ENCODE measurements at regions not wholly inside any gene's neighbourhood (a gene's known extent, or its start where the extent isn't known, plus 50 kb on each side); places are given as distances from the start of the nearest gene placed in this dataset.

GRCh38 chr7:94778711-94779459 lies 123.0 kb upstream of the SGCE start:
- no peak overlapping the region for H3K27ac ChIP-seq (ENCODE audit: low read length)
- no peaks in the 10 kb centered on the region for H3K9me2 ChIP-seq (replicated peaks; ENCODE audit: low read length)
- no peak overlapping the region for H3K4me2 ChIP-seq (ENCODE audit: low read length)
- intact Hi-C loops (cut with micrococcal nuclease): no loop called here
- H2AFZ ChIP-seq (ENCODE audit: low read length): no peak overlapping the region
- TF ChIP-seq EZH2 (IDR thresholded peaks at IDR 0.05; ENCODE audit: low read length, unreplicated experiment): no peak
- TF ChIP-seq CTCF (conservative IDR thresholded peaks at IDR 0.05; ENCODE audit: low read depth, low read length): no peak
- TF ChIP-seq EZH2phosphoT487 (IDR thresholded peaks at IDR 0.05; ENCODE audit: borderline replicate concordance, low read length): no peak
- H3K27me3 ChIP-seq (ENCODE audit: low read length): no peaks in the 10 kb centered on the region
- DNase-seq (no peak), ATAC-seq (no peak)
- H3K36me3 ChIP-seq (ENCODE audit: low read depth, low read length): no peaks in the 10 kb centered on the region
- H3K9ac ChIP-seq (ENCODE audit: low read length): no peak overlapping the region
- ChIA-PET POLR2A (ENCODE audit: unreplicated experiment) (no interaction called here), CTCF (no interaction called here)
- no peaks in the 10 kb centered on the region for H3K79me2 ChIP-seq (ENCODE audit: low read length)
- no TSS peak for BruUV-seq (replicated peaks)
- no peaks in the 10 kb centered on the region for H3F3A ChIP-seq (ENCODE audit: low read length, unreplicated experiment)
- H3K4me1 ChIP-seq (ENCODE audit: insufficient read depth, low read length): no peaks in the 10 kb centered on the region
- no peak overlapping the region for H3K4me3 ChIP-seq (ENCODE audit: low read length)
- H4K20me1 ChIP-seq (ENCODE audit: low read length): no peaks in the 10 kb centered on the region
- no peaks in the 10 kb centered on the region for H3K9me3 ChIP-seq (ENCODE audit: low read length)

GRCh38 chr7:94779861-94780260 lies 123.9 kb upstream of the SGCE start:
- ATAC-seq: no peak

More at GRCh38 chr7:94779861-94780260, 123.9 kb upstream of the SGCE start:
- H3F3A ChIP-seq (ENCODE audit: low read length, unreplicated experiment): no peaks in the 10 kb centered on the region
- no peaks in the 10 kb centered on the region for H3K79me2 ChIP-seq (ENCODE audit: low read length)
- POLR2A ChIA-PET (ENCODE audit: unreplicated experiment): no interaction called here
- H3K27ac ChIP-seq (ENCODE audit: low read length): no peak overlapping the region
- DNase-seq: no peak
- no peaks in the 10 kb centered on the region for H3K9me3 ChIP-seq (ENCODE audit: low read length)
- no peak overlapping the region for H3K4me3 ChIP-seq (ENCODE audit: low read length)
- no peaks in the 10 kb centered on the region for H3K9me2 ChIP-seq (replicated peaks; ENCODE audit: low read length)
- BruUV-seq (replicated peaks): no TSS peak
- no peak for TF ChIP-seq EZH2 (IDR thresholded peaks at IDR 0.05; ENCODE audit: low read length, unreplicated experiment)
- TF ChIP-seq CTCF (conservative IDR thresholded peaks at IDR 0.05; ENCODE audit: low read depth, low read length): no peak
- TF ChIP-seq EZH2phosphoT487 (IDR thresholded peaks at IDR 0.05; ENCODE audit: borderline replicate concordance, low read length): no peak
- H3K4me1 ChIP-seq (ENCODE audit: insufficient read depth, low read length): no peaks in the 10 kb centered on the region
- H3K36me3 ChIP-seq (ENCODE audit: low read depth, low read length): no peaks in the 10 kb centered on the region
- H2AFZ ChIP-seq (ENCODE audit: low read length): no peak overlapping the region; the same call in 1 of the 2 replicates
- intact Hi-C loops (cut with micrococcal nuclease): no loop called here
- H4K20me1 ChIP-seq (ENCODE audit: low read length): no peaks in the 10 kb centered on the region
- no peak overlapping the region for H3K4me2 ChIP-seq (ENCODE audit: low read length)
- no peak overlapping the region for H3K9ac ChIP-seq (ENCODE audit: low read length)
- no peaks in the 10 kb centered on the region for H3K27me3 ChIP-seq (ENCODE audit: low read length)
- CTCF ChIA-PET: no interaction called here

Measured in PC-3 (cell line).